GM10266 (cell line): ENCODE measurements at regions not wholly inside any gene's neighbourhood (a gene's known extent, or its start where the extent isn't known, plus 50 kb on each side); places are given as distances from the start of the nearest gene placed in this dataset.

Experiments
- DNase-seq: peaks from one replicate; pipeline ENCODE4 v3.0.0; 2012; ENCODE audit errors: extremely low spot score
- TF ChIP-seq, protein P1 (sequence below): IDR thresholded peaks from 2 replicates; pipeline ENCODE4 v1.5.1; 2012; ENCODE audit warnings: mild to moderate bottlenecking, low read depth; ENCODE audit not compliant: control insufficient read depth, insufficient read depth; ENCODE audit errors: missing control alignments

DNA sequence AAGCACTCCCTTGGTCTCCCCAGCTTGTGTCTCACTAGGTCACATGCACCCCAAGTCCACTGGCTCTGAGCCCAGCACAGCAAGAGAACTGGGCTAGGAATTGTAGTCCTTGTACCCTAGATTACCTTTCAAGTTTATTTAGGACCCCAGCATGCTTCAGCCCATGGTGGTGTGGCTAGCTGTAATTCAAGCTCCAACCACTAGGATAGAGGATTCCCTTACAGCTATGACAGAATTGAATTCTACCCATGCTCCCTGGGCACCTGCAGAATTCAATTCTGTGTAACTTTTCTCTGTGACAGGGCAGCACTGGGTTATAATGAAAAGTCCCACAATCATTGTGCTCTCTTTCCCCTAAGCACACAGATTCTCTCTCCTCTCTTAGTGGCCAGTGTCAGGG, 253.8 kb upstream of the DMD start:
- DNase-seq: no peak

DNA sequence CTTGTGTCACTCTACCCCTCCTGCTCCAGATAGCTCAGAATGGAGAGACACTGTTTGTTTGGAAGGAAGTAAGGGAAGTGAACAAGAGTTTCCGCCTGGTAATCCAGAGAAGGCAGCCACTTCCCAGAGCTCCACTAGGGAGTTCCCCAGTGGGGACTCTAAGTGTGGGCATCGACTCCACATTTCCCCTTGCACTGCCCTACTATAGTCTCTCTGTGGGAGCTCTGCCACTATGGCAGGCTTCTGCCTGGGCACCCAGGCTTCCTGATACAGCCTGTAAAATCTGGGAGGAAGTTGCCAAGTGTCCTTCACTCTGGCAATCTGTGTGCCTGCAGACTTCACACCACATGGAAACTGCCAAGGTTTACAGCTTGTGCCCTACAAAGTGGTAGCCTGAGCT, 245.8 kb upstream of the DMD start:
- DNase-seq: no peak

More for the DNA sequence above, 253.8 kb upstream of the DMD start:
- TF ChIP-seq, protein P1, sequence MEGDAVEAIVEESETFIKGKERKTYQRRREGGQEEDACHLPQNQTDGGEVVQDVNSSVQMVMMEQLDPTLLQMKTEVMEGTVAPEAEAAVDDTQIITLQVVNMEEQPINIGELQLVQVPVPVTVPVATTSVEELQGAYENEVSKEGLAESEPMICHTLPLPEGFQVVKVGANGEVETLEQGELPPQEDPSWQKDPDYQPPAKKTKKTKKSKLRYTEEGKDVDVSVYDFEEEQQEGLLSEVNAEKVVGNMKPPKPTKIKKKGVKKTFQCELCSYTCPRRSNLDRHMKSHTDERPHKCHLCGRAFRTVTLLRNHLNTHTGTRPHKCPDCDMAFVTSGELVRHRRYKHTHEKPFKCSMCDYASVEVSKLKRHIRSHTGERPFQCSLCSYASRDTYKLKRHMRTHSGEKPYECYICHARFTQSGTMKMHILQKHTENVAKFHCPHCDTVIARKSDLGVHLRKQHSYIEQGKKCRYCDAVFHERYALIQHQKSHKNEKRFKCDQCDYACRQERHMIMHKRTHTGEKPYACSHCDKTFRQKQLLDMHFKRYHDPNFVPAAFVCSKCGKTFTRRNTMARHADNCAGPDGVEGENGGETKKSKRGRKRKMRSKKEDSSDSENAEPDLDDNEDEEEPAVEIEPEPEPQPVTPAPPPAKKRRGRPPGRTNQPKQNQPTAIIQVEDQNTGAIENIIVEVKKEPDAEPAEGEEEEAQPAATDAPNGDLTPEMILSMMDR: no peak

DNA sequence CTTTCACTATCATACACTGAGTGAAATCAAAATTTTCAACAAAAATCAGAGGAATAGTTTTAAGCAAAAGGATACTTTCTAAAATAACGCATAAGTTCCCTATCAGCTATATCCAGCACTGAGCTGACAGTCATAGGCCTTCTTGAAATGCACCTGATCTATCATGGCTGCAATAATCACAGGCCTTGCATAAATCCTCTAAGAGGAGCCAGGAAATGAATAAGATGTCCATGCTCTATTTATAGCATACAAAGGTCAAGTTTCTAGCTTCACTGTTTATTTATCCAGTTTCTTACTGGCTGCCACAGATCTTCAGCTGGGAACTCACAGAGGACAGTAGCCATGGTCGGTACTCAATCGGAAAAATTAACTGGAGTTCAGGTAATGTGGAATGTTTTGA, 235.9 kb upstream of the DMD start:
- DNase-seq: no peak
- TF ChIP-seq, protein P1: no peak

More for the DNA sequence above, 245.8 kb upstream of the DMD start:
- TF ChIP-seq, protein P1: no peak

DNA sequence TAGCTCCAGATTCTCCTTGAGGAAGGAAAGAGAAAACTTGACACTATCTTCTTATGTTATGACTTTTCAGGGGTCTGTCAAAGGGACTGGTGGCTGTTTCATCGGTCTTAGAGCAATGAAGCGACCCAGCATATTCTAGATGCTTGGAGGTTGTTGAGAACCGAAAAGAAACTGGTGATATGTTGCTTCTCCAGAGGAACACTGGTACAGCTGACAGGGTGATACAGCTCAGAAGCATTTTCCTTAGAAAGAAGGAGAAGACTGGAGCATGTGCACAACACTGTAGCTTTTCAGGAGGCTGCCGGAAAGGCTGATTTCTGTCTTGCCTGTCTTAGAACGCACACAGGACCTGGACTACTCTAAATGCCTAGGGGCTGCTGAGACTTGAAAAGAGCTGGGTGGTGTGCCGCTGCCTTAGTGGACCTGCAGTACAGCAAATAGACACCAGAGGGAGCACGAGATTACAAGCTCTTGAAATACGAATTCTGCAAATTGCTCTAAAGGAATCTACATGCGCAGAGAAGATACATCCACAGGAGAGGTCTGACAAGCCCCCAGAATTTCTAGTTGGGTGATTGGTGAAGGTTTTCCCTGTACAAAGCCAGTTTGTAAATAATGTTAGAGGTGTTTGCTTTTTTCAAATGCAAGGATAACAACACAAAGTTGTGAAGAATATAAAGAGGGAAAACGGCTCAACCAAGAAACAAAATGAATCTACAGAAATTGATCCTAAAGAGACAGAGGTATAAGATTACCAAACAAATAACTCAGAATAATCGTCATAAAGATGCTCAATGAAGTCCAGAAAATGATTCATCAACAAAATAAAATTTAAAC, 223.1 kb upstream of the DMD start:
- TF ChIP-seq, protein P1: peak; percentile 67
- DNase-seq: no peak

DNA sequence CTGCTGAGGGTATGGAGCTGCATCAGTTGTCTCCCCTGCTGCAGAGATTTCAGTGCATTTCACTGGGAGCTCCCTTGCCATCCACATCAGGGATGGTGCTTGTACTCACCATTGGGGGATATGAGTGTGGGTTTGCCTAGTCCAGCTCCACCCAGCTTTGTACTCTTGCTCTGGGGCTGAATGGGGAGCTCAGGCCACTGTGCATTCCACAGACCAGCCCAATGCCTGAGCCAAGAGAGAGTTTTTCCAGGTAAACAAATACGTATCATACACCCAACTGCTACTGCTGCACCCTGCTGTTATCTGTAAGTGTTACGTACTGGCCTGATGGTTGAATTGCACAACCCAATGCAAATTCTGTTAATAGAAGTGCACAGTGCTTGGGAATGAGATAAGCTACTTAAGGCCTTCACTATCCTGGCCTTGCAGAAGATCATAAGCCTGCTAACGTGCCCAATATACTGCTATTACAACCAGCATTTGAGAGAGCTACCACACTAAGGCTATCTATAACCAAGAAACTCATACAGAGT, 205.0 kb upstream of the DMD start:
- TF ChIP-seq, protein P1: no peak
- no peak for DNase-seq

DNA sequence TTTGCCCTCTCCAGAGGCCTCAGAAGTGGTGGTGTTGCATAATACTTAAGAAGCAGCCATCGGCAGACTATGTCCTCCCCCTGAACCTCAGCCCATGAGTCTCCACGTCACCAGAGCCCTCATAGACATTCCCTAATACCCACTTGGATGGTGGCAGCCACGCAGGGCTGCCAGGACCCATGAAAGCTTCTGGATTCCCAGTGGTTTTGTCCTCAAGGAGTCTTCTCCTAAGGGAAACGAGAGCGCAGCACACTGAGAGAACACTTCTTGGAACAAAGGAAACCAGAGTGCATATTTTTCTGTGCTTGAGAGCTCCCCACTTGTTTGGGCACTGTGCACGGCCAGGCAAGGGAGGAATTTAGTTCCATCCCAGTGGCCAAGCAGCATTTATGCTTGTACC, 204.1 kb upstream of the DMD start:
- DNase-seq: no peak
- TF ChIP-seq, protein P1: no peak

DNA sequence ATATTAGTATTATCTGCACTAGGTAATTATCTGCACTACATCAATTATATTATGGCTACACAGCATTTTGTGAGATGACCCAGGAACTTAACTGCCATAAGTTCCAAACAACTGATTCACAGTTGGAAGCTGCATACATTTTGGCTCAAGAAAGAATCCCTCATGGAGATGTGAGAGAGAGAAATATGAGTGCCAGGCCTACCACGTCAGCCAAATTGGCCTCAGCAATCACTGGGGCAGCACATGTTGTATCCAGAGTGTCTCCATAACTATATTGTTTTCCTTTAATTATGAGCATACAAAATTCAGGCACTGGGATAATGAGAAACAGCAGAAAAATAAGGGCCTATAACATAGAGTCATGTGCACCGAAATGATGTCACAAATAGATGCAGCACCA, 174.2 kb upstream of the DMD start:
- no peak for DNase-seq
- TF ChIP-seq, protein P1: no peak
